ENCODE measurements at regions not wholly inside any gene's neighbourhood (a gene's known extent, or its start where the extent isn't known, plus 50 kb on each side); places are given as distances from the start of the nearest gene placed in this dataset.

- no peak for DNase-seq (ENCODE audit: low spot score)
Measured at GRCh38 chr10:90462749-90463470, 394.9 kb downstream of the HTR7 start.

- DNase-seq (ENCODE audit: low spot score) = no peak
Measured at GRCh38 chr10:90464329-90464728, 393.5 kb downstream of the HTR7 start.

GRCh38 chr10:90470966-90471365 is 386.9 kb downstream of the HTR7 start:
- DNase-seq (ENCODE audit: low spot score) = no peak

- no peak for DNase-seq (ENCODE audit: low spot score)
Measured at GRCh38 chr10:90480466-90480865, 377.4 kb downstream of the HTR7 start.

- DNase-seq (ENCODE audit: low spot score) = no peak
Measured at GRCh38 chr10:90481326-90481923, 376.4 kb downstream of the HTR7 start.

- DNase-seq (ENCODE audit: low spot score) = no peak
Measured at GRCh38 chr10:90484518-90484917, 373.3 kb downstream of the HTR7 start.

- no peak for DNase-seq (ENCODE audit: low spot score)
Measured at GRCh38 chr10:90494183-90494582, 363.7 kb downstream of the HTR7 start.

GRCh38 chr10:90504172-90504571 is 353.7 kb downstream of the HTR7 start:
- no peak for DNase-seq (ENCODE audit: low spot score)

- DNase-seq (ENCODE audit: low spot score) = no peak
Measured at GRCh38 chr10:90526721-90527120, 331.1 kb downstream of the HTR7 start.

- DNase-seq (ENCODE audit: low spot score) = no peak
Measured at GRCh38 chr10:90530521-90530920, 327.3 kb downstream of the HTR7 start.

GRCh38 chr10:90557385-90557784 is 300.5 kb downstream of the HTR7 start:
- DNase-seq (ENCODE audit: low spot score) = no peak

GRCh38 chr10:90560331-90560730 is 297.5 kb downstream of the HTR7 start:
- no peak for DNase-seq (ENCODE audit: low spot score)

- DNase-seq (ENCODE audit: low spot score) = no peak
Measured at GRCh38 chr10:90561666-90562065, 296.2 kb downstream of the HTR7 start.

GRCh38 chr10:90571481-90572258 is 286.2 kb downstream of the HTR7 start:
- DNase-seq (ENCODE audit: low spot score) = no peak

GRCh38 chr10:90575125-90575524 is 282.7 kb downstream of the HTR7 start:
- DNase-seq (ENCODE audit: low spot score) = no peak

- DNase-seq (ENCODE audit: low spot score) = no peak
Measured at GRCh38 chr10:90577569-90577968, 280.3 kb downstream of the HTR7 start.

- DNase-seq (ENCODE audit: low spot score) = no peak
Measured at GRCh38 chr10:90579602-90580242, 278.1 kb downstream of the HTR7 start.

GRCh38 chr10:90583416-90583815 is 274.4 kb downstream of the HTR7 start:
- DNase-seq (ENCODE audit: low spot score) = no peak

GRCh38 chr10:90587081-90587491 is 270.8 kb downstream of the HTR7 start:
- no peak for DNase-seq (ENCODE audit: low spot score)

- no peak for DNase-seq (ENCODE audit: low spot score)
Measured at GRCh38 chr10:90587561-90587960, 270.3 kb downstream of the HTR7 start.

- no peak for DNase-seq (ENCODE audit: low spot score)
Measured at GRCh38 chr10:90588222-90588621, 269.6 kb downstream of the HTR7 start.

- DNase-seq (ENCODE audit: low spot score) = no peak
Measured at GRCh38 chr10:90589825-90590224, 268.0 kb downstream of the HTR7 start.

GRCh38 chr10:90591629-90592028 is 266.2 kb downstream of the HTR7 start:
- no peak for DNase-seq (ENCODE audit: low spot score)

Data from AG08395 (cell line).